Osteoblast (primary cell): ENCODE measurements at regions not wholly inside any gene's neighbourhood (a gene's known extent, or its start where the extent isn't known, plus 50 kb on each side); places are given as distances from the start of the nearest gene placed in this dataset.

Experiments
- DNase-seq: peaks from one replicate; pipeline ENCODE4 v3.0.0; 2011; ENCODE audit warnings: low spot score, mixed read lengths; ENCODE audit not compliant: insufficient read length; ENCODE audit errors: missing footprints
- H2AFZ ChIP-seq: 2 replicates; pipeline ENCODE4 v1.6.0; 2011; ENCODE audit warnings: mild to moderate bottlenecking, low read length
- H3K27ac ChIP-seq: 2 replicates; pipeline ENCODE4 v1.5.1; 2011; ENCODE audit warnings: mild to moderate bottlenecking, low read depth, low read length, moderate library complexity
- H3K27me3 ChIP-seq: 2 replicates; pipeline ENCODE4 v1.6.0; 2012; ENCODE audit warnings: mild to moderate bottlenecking, control low read depth, inconsistent platforms, low read length, moderate library complexity; ENCODE audit not compliant: insufficient read depth
- H3K36me3 ChIP-seq: 2 replicates; pipeline ENCODE4 v1.5.1; 2011; ENCODE audit warnings: mild to moderate bottlenecking, low read length, control low read depth, moderate library complexity; ENCODE audit not compliant: insufficient read depth
- H3K4me1 ChIP-seq: 2 replicates; pipeline ENCODE4 v1.5.1; 2011; ENCODE audit warnings: mild to moderate bottlenecking, low read length, control low read depth, moderate library complexity; ENCODE audit not compliant: insufficient read depth
- H3K4me2 ChIP-seq: 2 replicates; pipeline ENCODE4 v1.6.0; 2011; ENCODE audit warnings: mild to moderate bottlenecking, low read length; ENCODE audit not compliant: insufficient read depth
- H3K4me3 ChIP-seq: fragments of 200-600 bp; sonication (generic); 3 replicates; pipeline ENCODE4 v1.5.1; 2012; ENCODE audit warnings: mild to moderate bottlenecking, low read length, inconsistent platforms; ENCODE audit not compliant: insufficient read depth
- H3K79me2 ChIP-seq: 2 replicates; pipeline ENCODE4 v1.6.0; 2012; ENCODE audit warnings: mild to moderate bottlenecking, low read length, control low read depth, inconsistent platforms; ENCODE audit not compliant: insufficient read depth
- H3K9me3 ChIP-seq: 2 replicates; pipeline ENCODE4 v1.5.1; 2011; ENCODE audit warnings: low read depth, low read length, control low read depth
- H4K20me1 ChIP-seq: 2 replicates; pipeline ENCODE4 v1.6.0; 2012; ENCODE audit warnings: mild to moderate bottlenecking, low read length, control low read depth; ENCODE audit not compliant: insufficient read depth
- CTCF ChIP-seq: IDR thresholded peaks from 2 replicates; pipeline ENCODE4 v1.5.1; 2011; ENCODE audit warnings: mild to moderate bottlenecking, low read depth, low read length, moderate library complexity; ENCODE audit errors: extremely low read depth

GRCh38 chr2:161055289-161055688 is 104.9 kb upstream of the TANK start:
- no peaks in the 10 kb centered on the region for H4K20me1 ChIP-seq
- no peaks in the 10 kb centered on the region for H3K36me3 ChIP-seq
- peaks cover 3% of the 10 kb centered on the region for H3K4me1 ChIP-seq
- no peaks in the 10 kb centered on the region for H3K9me3 ChIP-seq
- H3K27me3 ChIP-seq, result peaks cover 6% of the 10 kb centered on the region
- TF ChIP-seq CTCF, result no peak
- no peak overlapping the region for H2AFZ ChIP-seq
- H3K4me2 ChIP-seq, result no peak overlapping the region
- H3K4me3 ChIP-seq, result no peak overlapping the region
- H3K27ac ChIP-seq, result no peak overlapping the region
- no peaks in the 10 kb centered on the region for H3K79me2 ChIP-seq
- DNase-seq, result no peak

- no peak overlapping the region for H2AFZ ChIP-seq
- H3K4me1 ChIP-seq, result peaks cover 8% of the 10 kb centered on the region
- no peaks in the 10 kb centered on the region for H3K79me2 ChIP-seq
- H3K9me3 ChIP-seq, result no peaks in the 10 kb centered on the region
- no peak for DNase-seq
- no peak overlapping the region for H3K4me3 ChIP-seq
- no peak for TF ChIP-seq CTCF
- H4K20me1 ChIP-seq, result no peaks in the 10 kb centered on the region
- no peak overlapping the region for H3K4me2 ChIP-seq
- H3K36me3 ChIP-seq, result no peaks in the 10 kb centered on the region
- no peak overlapping the region for H3K27ac ChIP-seq
- no peaks in the 10 kb centered on the region for H3K27me3 ChIP-seq
Measured at GRCh38 chr2:161059388-161059787, 100.8 kb upstream of the TANK start.

GRCh38 chr2:161061786-161062185 is 98.4 kb upstream of the TANK start:
- Histone ChIP-seq H3K4me3 (no peak overlapping the region), H3K9me3 (no peaks in the 10 kb centered on the region), H4K20me1 (no peaks in the 10 kb centered on the region), H2AFZ (peak overlapping the region; percentile 4), H3K4me2 (no peak overlapping the region), H3K4me1 (peaks cover 8% of the 10 kb centered on the region), H3K27me3 (no peaks in the 10 kb centered on the region), H3K27ac (no peak overlapping the region), H3K36me3 (no peaks in the 10 kb centered on the region), H3K79me2 (no peaks in the 10 kb centered on the region)
- DNase-seq, result no peak
- TF ChIP-seq CTCF, result no peak

- no peaks in the 10 kb centered on the region for H4K20me1 ChIP-seq
- H2AFZ ChIP-seq, result peak overlapping the region; percentile 84
- TF ChIP-seq CTCF, result peak; percentile 96
- H3K27ac ChIP-seq, result no peak overlapping the region
- peaks cover 8% of the 10 kb centered on the region for H3K4me1 ChIP-seq
- no peaks in the 10 kb centered on the region for H3K36me3 ChIP-seq
- H3K4me3 ChIP-seq, result peak overlapping the region; percentile 60
- H3K27me3 ChIP-seq, result no peaks in the 10 kb centered on the region
- DNase-seq, result peak; percentile 46
- H3K4me2 ChIP-seq, result peak overlapping the region; percentile 90
- H3K9me3 ChIP-seq, result no peaks in the 10 kb centered on the region
- no peaks in the 10 kb centered on the region for H3K79me2 ChIP-seq
Measured at GRCh38 chr2:161063157-161063945, 96.9 kb upstream of the TANK start.
